ENCODE measurements at regions not wholly inside any gene's neighbourhood (a gene's known extent, or its start where the extent isn't known, plus 50 kb on each side); places are given as distances from the start of the nearest gene placed in this dataset.

DNA sequence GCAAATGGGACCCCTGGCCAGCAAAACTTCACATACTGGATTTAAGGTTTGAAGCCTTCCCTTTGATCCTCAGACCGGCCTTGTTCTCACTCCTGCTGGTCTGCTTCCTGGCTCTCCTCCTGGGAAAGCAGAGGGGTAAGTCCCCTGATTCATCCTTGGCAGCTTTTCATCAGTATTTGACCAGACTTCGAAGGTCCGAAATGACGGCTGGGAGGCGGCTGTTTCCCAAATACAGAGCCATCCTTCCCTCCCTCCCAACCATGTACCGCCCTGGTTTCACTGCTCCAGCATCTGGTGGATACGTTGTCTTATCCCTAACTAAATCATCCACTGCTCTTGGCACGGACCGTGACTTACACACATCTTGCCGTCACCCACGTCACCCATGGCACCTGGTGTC, 265.5 kb downstream of the BCOR start:
- H3K27ac ChIP-seq, result no peak overlapping the region
- no peaks in the 10 kb centered on the region for H3K9me3 ChIP-seq
- no peak for DNase-seq
- 87 to 97% methylated on average over 7 to 9 of the region's 11 CpGs for WGBS, 2 donors
- H3K36me3 ChIP-seq, result no peaks in the 10 kb centered on the region
- H3K4me3 ChIP-seq (replicated peaks in 1 of 3), result no peak overlapping the region
- TF ChIP-seq CTCF (IDR thresholded peaks at IDR 0.05) (no peak), POLR2A (IDR thresholded peaks at IDR 0.05) (no peak)
- intact Hi-C loops (cut with DNase I), result no loop called here
- H3K4me1 ChIP-seq, result no peaks in the 10 kb centered on the region
- no peaks in the 10 kb centered on the region for H3K27me3 ChIP-seq

DNA sequence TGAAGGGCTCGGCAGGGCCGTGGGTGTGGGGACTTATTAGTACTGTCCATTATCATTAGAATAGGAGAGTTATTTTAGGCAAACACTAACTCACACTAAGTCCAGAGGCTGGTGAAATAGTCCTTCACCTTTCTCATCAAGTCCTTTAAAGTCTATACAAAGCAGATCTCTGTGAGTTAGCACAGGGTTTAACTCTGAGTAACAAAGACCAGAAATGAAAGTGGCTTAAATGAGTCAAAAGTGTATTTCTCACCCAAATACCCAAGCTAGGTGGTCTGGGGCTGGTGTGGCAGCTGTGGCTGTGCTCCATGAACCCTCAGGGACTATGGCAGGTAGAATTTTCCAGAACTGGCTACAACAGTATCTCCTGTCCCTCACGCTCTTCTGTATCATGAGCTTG, 263.2 kb downstream of the BCOR start:
- Histone ChIP-seq H3K27me3 (no peaks in the 10 kb centered on the region), H3K36me3 (no peaks in the 10 kb centered on the region), H3K4me1 (no peaks in the 10 kb centered on the region), H3K9me3 (no peaks in the 10 kb centered on the region), H3K27ac (no peak overlapping the region), H3K4me3 (replicated peaks in 1 of 3) (no peak overlapping the region)
- no peak for DNase-seq
- intact Hi-C loops (cut with DNase I), result no loop called here
- TF ChIP-seq POLR2A (IDR thresholded peaks at IDR 0.05) (no peak), CTCF (IDR thresholded peaks at IDR 0.05) (no peak)
- WGBS, 2 donors, result 90 to 100% methylated on average over 3 of the region's 3 CpGs

DNA sequence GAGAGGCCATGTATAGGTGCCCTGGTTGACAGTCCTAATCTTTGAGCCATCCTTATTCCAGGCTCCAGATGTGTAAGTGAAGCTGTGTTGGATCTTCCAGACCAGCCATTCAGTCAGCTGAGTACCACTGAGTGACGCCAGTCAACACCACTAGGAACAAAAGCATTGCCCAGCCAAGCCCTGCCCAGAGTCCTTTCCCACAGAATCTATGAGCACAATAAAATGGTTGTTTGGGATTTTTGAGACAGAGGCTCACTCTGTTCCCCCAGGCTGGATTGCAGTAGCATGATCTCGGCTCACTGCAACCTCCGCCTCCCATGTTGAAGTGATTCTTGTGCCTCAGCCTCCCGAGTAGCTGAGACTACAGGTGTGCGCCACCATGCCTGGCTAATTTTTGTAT, 262.5 kb downstream of the BCOR start:
- Histone ChIP-seq H3K36me3 (no peaks in the 10 kb centered on the region), H3K27ac (no peak overlapping the region), H3K4me1 (no peaks in the 10 kb centered on the region), H3K27me3 (no peaks in the 10 kb centered on the region), H3K4me3 (replicated peaks in 1 of 3) (no peak overlapping the region), H3K9me3 (no peaks in the 10 kb centered on the region)
- no peak for DNase-seq
- 100% methylated on average over 2 of the region's 5 CpGs; no CpG with 5 or more reads in 1 of the 2 donors for WGBS, 2 donors
- intact Hi-C loops (cut with DNase I), result no loop called here
- no peak for TF ChIP-seq CTCF (IDR thresholded peaks at IDR 0.05)
- no peak for TF ChIP-seq POLR2A (IDR thresholded peaks at IDR 0.05)

DNA sequence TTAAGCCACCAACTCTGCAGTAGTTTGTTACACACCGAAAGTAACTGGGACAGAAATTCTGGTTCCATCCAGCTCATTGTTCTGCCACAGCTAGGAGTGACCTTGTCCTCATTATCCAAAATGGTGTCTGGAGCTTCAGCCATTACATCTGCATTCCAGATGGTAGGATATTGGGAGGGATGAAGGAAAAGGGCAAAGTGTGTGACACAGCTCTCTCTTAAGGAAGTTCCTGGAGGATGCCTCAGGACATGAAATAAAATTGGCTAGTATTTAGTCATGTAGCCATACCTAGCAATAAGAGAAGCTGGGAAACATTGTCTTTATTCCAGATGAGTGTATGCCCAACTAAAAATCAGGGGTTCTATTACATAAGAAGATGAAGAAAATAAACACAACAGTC, 262.0 kb downstream of the BCOR start:
- no peak overlapping the region for H3K27ac ChIP-seq
- no peaks in the 10 kb centered on the region for H3K9me3 ChIP-seq
- DNase-seq, result no peak
- no peak for TF ChIP-seq CTCF (IDR thresholded peaks at IDR 0.05)
- no peak for TF ChIP-seq POLR2A (IDR thresholded peaks at IDR 0.05)
- H3K36me3 ChIP-seq, result no peaks in the 10 kb centered on the region
- H3K4me1 ChIP-seq, result no peaks in the 10 kb centered on the region
- intact Hi-C loops (cut with DNase I), result no loop called here
- no peak overlapping the region for H3K4me3 ChIP-seq (replicated peaks in 1 of 3)
- no peaks in the 10 kb centered on the region for H3K27me3 ChIP-seq
- 100% methylated on average over 1 of the region's 1 CpG; no CpG with 5 or more reads in 1 of the 2 donors for WGBS, 2 donors

- intact Hi-C loops (cut with DNase I), result no loop called here
- TF ChIP-seq CTCF (IDR thresholded peaks at IDR 0.05) (no peak), POLR2A (IDR thresholded peaks at IDR 0.05) (no peak)
- Histone ChIP-seq H3K4me1 (no peaks in the 10 kb centered on the region), H3K36me3 (no peaks in the 10 kb centered on the region), H3K27ac (no peak overlapping the region), H3K9me3 (no peaks in the 10 kb centered on the region), H3K27me3 (no peaks in the 10 kb centered on the region), H3K4me3 (replicated peaks in 1 of 3) (no peak overlapping the region)
- 74 to 82% methylated on average over 7 to 8 of the region's 8 CpGs for WGBS, 2 donors
- DNase-seq, result no peak
Observed at GRCh38 chrX:39836802-39837420, 260.8 kb downstream of the BCOR start.

All from thyroid gland (tissue), 4 donors.